Liver (tissue), 8 donors: ENCODE measurements at regions not wholly inside any gene's neighbourhood (a gene's known extent, or its start where the extent isn't known, plus 50 kb on each side); places are given as distances from the start of the nearest gene placed in this dataset.

ENCODE experiments used
- DNase-seq: peaks from one replicate; pipeline ENCODE4 v3.0.0-alpha.2; 2017; ENCODE audit warnings: low spot score
- H3K27ac ChIP-seq, 2 donors: one replicate each; pipeline ENCODE4 v1.7.0; 2013; ENCODE audit warnings: inconsistent platforms in 2 of 2, low read length in 2 of 2, control low read depth in 1 of 2, low read depth in 1 of 2, mild to moderate bottlenecking in 1 of 2
- H3K27me3 ChIP-seq, 4 donors: one replicate each; pipeline versions ENCODE4 v1.6.1 to v1.7.0; 2013; ENCODE audit warnings: low read length in 3 of 4, inconsistent platforms in 1 of 4, mild to moderate bottlenecking in 1 of 4, moderate library complexity in 1 of 4; ENCODE audit not compliant: control insufficient read depth in 4 of 4, insufficient read depth in 4 of 4
- H3K36me3 ChIP-seq, 4 donors: one replicate each; pipeline versions ENCODE4 v1.6.1 to v1.7.0; 2013; ENCODE audit warnings: low read length in 3 of 4, mild to moderate bottlenecking in 3 of 4, low read depth in 1 of 4, moderate library complexity in 1 of 4; ENCODE audit not compliant: control insufficient read depth in 4 of 4, insufficient read depth in 3 of 4
- H3K4me1 ChIP-seq, 4 donors: one replicate each; pipeline versions ENCODE4 v1.6.1 to v1.7.0; 2013; ENCODE audit warnings: low read length in 3 of 4, mild to moderate bottlenecking in 3 of 4, moderate library complexity in 1 of 4; ENCODE audit not compliant: control insufficient read depth in 4 of 4, insufficient read depth in 4 of 4
- H3K4me3 ChIP-seq, 3 donors: one replicate each; pipeline versions ENCODE4 v1.6.1 to v1.7.0; 2013; ENCODE audit warnings: low read length in 3 of 3, control low read depth in 1 of 3, low read depth in 1 of 3, mild to moderate bottlenecking in 1 of 3
- H3K9ac ChIP-seq, 2 donors: one replicate each; pipeline ENCODE4 v1.7.0; 2013; ENCODE audit warnings: low read length in 2 of 2, mild to moderate bottlenecking in 2 of 2, moderate library complexity in 2 of 2, control low read depth in 1 of 2, low read depth in 1 of 2
- H3K9me3 ChIP-seq, 4 donors: one replicate each; pipeline versions ENCODE4 v1.6.1 to v1.7.0; 2013; ENCODE audit warnings: low read length in 3 of 4; ENCODE audit not compliant: control insufficient read depth in 4 of 4
- ATF3 ChIP-seq: IDR thresholded peaks from 2 replicates; pipeline ENCODE4 v1.6.1; 2016; ENCODE audit warnings: antibody characterized with exemption
- CTCF ChIP-seq: fragments of 150-350 bp; IDR thresholded peaks from 2 replicates; pipeline ENCODE4 v1.5.1; 2017; ENCODE audit warnings: improper control_type of control experiment, low read depth, low read length; ENCODE audit not compliant: missing input control
- FOXA1 ChIP-seq: IDR thresholded peaks from 2 replicates; pipeline ENCODE4 v1.6.1; 2016; ENCODE audit warnings: antibody characterized with exemption
- FOXA2 ChIP-seq: IDR thresholded peaks from 2 replicates; pipeline ENCODE4 v1.6.1; 2016; ENCODE audit warnings: antibody characterized with exemption
- GABPA ChIP-seq, 2 donors: IDR thresholded peaks in 1 of 2; conservative IDR thresholded peaks in 1 of 2; 2 replicates each; pipeline ENCODE4 v1.6.1; 2016; ENCODE audit warnings: antibody characterized with exemption in 2 of 2, mild to moderate bottlenecking in 1 of 2, moderate library complexity in 1 of 2
- HNF4A ChIP-seq, 2 donors: conservative IDR thresholded peaks; 2 replicates each; pipeline ENCODE4 v1.6.1; 2016; ENCODE audit warnings: antibody characterized with exemption in 2 of 2, mild to moderate bottlenecking in 2 of 2
- HNF4G ChIP-seq: IDR thresholded peaks from 2 replicates; pipeline ENCODE4 v1.6.1; 2016; ENCODE audit warnings: antibody characterized with exemption
- JUND ChIP-seq, 2 donors: IDR thresholded peaks; 2 replicates each; pipeline ENCODE4 v1.6.1; 2016; ENCODE audit warnings: antibody characterized with exemption in 2 of 2
- NR2F2 ChIP-seq: IDR thresholded peaks from 2 replicates; pipeline ENCODE4 v1.6.1; 2016; ENCODE audit warnings: antibody characterized with exemption
- REST ChIP-seq: IDR thresholded peaks from 2 replicates; pipeline ENCODE4 v1.6.1; 2016; ENCODE audit warnings: antibody characterized with exemption, mild to moderate bottlenecking
- SP1 ChIP-seq: IDR thresholded peaks from 2 replicates; pipeline ENCODE4 v1.6.1; 2018; ENCODE audit warnings: antibody characterized with exemption, mild to moderate bottlenecking
- TAF1 ChIP-seq: conservative IDR thresholded peaks from 2 replicates; pipeline ENCODE4 v1.6.1; 2016; ENCODE audit warnings: antibody characterized with exemption, mild to moderate bottlenecking
- YY1 ChIP-seq: IDR thresholded peaks from 2 replicates; pipeline ENCODE4 v1.6.1; 2016; ENCODE audit warnings: antibody characterized with exemption, mild to moderate bottlenecking
- WGBS: extraction: QIAGEN DNeasy Blood & Tissue Kit; methylation state at CpG from one replicate; pipeline ENCODE4 v1.1.7; 2013; 5-methylcytosine and 5-hydroxymethylcytosine counted together
- donor health status: healthy.
- donor health status: healthy.
- donor health status: healthy.
- donor health status: healthy.
- donor health status: healthy.

DNA sequence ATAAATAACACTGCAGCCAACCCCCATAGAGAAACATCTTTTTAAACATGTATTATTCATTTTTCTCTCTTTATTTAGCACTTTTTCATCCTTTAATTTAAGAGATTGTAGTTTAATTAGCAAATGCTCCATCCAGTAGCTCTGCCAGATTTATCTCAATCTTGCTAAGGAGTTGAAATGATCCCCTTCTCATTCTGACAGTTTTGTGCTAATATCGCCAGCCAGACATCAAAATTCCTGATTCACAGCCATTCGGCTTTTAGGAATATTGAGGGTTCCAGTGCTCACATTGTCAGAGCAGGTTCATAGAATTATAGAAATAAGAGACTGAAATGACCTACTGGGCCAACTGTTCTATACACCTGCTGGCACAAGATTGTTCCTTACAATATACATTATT, 77.8 kb downstream of the CASP12 start (continued):
- no peak for TF ChIP-seq REST
- no peak for TF ChIP-seq JUND (IDR thresholded peaks at IDR 0.05)
- no peak for TF ChIP-seq YY1
- TF ChIP-seq FOXA2: no peak
- no peak for TF ChIP-seq NR2F2

GRCh38 chr11:104819603-104820002, 78.7 kb downstream of the CASP12 start:
- no peak for TF ChIP-seq HNF4A (conservative IDR thresholded peaks at IDR 0.05)
- TF ChIP-seq CTCF: no peak
- TF ChIP-seq REST: no peak
- no peak for TF ChIP-seq FOXA1
- no peak for TF ChIP-seq HNF4G
- no peak for TF ChIP-seq SP1
- no peak for TF ChIP-seq GABPA (IDR thresholded peaks at IDR 0.05 in 1 of 2, conservative IDR thresholded peaks at IDR 0.05 in 1 of 2)
- no peak for TF ChIP-seq FOXA2
- TF ChIP-seq NR2F2: no peak
- no peak for DNase-seq
- Histone ChIP-seq H3K4me3 (no peak overlapping the region), H3K27me3 (peaks cover 0 to 5% (median 0%) of the 10 kb centered on the region in 4 donors), H3K9ac (no peak overlapping the region), H3K36me3 (no peaks in the 10 kb centered on the region), H3K9me3 (no peaks in the 10 kb centered on the region), H3K27ac (no peak overlapping the region), H3K4me1 (no peaks in the 10 kb centered on the region)
- 59% methylated on average over 4 of the region's 4 CpGs for WGBS

GRCh38 chr11:104819107-104819506, 79.2 kb downstream of the CASP12 start:
- Histone ChIP-seq H3K9ac (no peak overlapping the region), H3K27ac (no peak overlapping the region), H3K27me3 (peaks cover 0 to 5% (median 0%) of the 10 kb centered on the region in 4 donors), H3K9me3 (no peaks in the 10 kb centered on the region), H3K4me1 (no peaks in the 10 kb centered on the region), H3K36me3 (no peaks in the 10 kb centered on the region), H3K4me3 (no peak overlapping the region)
- TF ChIP-seq NR2F2 (no peak), FOXA1 (no peak), ATF3 (no peak), HNF4A (conservative IDR thresholded peaks at IDR 0.05) (no peak), TAF1 (no peak)
- DNase-seq: no peak
